GM19035 (cell line): ENCODE measurements at regions not wholly inside any gene's neighbourhood (a gene's known extent, or its start where the extent isn't known, plus 50 kb on each side); places are given as distances from the start of the nearest gene placed in this dataset.

Source experiments
- ATAC-seq: cut with Tn5 transposase; IDR thresholded peaks from one replicate; pipeline ENCODE4 v1.9.1; 2021; ENCODE audit not compliant: unreplicated experiment

DNA sequence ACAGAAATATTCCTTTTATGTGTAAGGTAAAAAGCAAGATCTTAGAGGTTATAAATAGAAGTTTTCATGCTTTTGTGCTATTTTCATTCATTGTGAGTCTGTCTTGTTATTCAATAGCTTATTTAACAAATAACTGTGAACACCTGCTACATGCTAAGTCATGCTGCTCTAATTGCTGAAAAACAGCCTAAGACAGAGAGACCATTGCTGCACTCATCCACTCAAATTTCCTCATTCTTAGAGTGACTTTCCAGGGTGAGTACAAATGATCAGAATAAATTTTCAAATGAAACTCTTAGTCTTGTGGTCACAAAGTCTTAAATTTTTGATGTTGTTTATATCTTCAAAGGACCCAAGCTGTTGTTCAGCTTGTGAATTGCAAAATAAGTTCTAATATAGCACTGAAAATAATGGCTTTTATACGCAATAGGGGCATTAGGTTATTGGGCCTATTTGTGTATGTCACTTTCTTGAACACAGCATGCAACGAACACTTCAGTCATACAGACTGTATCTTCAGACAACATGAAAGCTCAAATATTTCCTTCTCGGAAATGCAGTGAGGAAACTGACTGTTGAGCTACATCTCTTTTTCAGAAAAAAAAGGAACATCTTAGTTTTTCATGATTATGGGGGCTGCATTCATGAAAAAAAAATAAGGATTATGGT lies 247.9 kb upstream of the PCDH15 start:
- ATAC-seq, result no peak

- no peak for ATAC-seq
Measured at GRCh38 chr10:55043540-55043939, 242.5 kb upstream of the PCDH15 start.

GRCh38 chr10:55033061-55033460 lies 232.0 kb upstream of the PCDH15 start:
- no peak for ATAC-seq

DNA sequence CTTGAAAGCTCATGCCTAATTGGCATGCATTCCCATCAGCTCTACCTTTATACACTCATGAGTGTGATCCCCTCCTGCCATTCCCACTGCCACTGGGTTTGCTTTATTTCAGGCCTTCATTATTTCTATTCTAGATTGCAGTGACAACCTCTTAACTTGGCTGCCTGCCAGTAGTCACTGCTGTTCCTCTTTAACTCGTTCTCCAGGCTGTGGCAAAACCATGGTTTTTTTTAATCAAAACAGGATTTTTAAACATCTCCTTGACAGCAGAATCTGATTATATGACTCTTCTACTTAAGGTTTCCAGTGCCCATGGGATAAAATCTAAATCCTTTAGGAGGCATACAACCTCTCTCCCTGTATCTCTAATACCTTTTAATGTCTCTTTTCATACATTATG lies 223.7 kb upstream of the PCDH15 start:
- no peak for ATAC-seq

GRCh38 chr10:55019439-55019838 lies 218.4 kb upstream of the PCDH15 start:
- ATAC-seq, result no peak

- ATAC-seq, result no peak
Measured at GRCh38 chr10:55013318-55013717, 212.3 kb upstream of the PCDH15 start.

DNA sequence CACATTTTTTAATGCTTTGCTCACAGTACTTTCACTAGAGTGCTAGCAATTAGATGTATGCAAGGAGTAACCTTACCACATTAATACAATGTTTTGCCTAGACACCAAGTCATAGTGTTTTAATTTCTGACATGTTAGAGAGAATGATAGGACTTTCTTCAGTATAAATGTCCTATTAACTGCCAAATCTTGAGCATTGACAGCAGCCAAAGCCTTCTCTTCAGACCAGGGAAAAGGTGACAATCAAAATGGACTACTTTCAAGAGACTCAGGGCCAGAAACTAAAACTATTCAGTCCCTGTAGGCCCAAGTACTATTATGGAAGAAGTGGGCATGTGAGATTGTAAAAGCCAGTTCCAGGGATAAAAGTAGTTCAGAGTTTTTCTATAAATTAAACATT lies 201.4 kb upstream of the PCDH15 start:
- no peak for ATAC-seq

- ATAC-seq, result no peak
Measured at GRCh38 chr10:55001422-55001821, 200.4 kb upstream of the PCDH15 start.

DNA sequence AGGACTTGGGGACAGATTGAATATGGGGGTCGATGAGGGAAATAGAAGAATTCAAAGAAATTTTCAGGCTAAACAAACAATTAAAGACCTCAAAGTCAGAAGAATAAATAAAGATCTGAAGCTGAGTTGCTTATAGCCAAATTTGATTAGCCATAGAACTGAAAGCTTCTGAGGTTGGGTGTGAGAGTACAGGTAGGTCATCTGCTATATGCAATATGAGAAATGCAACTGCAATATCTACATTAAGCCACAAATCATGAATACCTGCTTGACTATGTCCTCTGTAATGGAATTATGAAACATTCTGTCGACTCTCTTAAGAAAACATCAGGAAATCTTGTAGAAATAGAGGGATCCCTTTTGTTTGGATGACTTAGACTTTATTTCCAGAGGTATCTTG lies 192.1 kb upstream of the PCDH15 start:
- no peak for ATAC-seq

DNA sequence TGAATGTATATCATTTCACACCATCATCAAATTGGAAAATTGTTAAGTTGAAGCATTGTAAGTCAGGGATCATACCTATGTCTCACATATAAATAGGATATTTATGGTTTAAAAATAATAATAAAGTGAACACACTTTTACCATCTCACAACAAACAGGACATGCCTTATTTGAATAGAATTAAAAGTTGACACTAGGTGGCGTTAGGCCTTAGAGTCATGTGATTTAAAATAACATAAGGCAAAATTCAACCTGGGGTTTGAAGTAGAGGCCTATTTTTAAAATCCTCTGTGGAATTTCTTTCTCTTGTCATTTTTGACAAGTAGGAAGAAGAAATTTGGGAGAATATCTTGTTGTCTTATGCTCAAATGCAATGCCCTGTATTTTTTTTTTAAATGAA lies 184.7 kb upstream of the PCDH15 start:
- no peak for ATAC-seq

DNA sequence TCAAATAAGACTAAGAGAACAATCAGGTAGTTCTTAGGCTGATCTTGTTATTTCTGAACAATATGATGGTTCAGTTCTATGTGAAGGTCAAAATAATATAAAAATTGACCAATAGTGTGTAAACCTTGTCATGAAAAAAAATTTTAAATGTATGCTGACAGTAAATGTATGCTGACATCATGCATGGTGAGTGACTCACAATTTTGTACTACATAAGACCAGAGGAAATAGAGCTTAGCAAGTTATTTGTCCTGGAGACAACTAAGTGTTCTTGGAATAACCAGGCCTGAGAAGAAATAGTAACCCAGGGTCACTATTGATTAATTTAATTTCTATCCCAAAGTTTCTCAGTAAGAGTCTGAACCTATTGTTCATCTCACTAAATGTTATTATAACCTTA lies 182.2 kb upstream of the PCDH15 start:
- ATAC-seq, result no peak

DNA sequence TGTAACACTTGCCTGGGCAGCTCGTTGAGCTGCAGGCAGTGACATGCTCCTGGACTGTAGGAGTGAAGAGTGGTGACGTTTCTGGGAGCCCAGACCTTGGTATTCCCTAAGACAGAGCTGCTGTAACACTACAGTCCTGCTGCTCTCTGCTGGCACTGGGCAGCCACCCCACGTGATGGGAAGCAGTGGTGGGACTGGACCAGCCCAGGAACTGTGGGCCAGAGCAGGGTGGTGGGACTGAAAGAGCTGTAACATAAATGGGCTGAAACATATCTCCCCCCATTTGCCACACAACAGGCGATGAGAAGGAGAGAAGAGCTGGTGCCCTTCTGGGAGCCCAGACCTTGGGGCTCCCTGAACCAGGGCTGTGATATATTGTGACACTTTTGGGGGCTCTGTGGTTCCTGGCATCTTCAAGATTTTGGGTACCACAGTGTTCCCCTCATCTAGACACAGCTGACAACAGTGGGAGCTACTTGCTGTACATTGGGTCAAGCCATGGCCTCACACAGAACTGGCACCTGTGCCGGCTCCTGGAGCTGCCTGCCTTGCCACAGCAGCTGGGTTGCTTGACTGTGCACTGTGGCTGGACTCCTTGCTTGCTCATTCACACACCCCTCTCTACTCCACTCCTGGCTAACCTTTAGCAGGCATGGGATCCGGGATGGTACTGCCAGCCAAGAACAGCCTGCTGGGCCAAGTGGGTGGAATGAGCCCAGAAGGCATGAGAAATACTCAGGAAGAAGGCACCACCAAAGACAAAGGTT lies 161.3 kb upstream of the PCDH15 start:
- no peak for ATAC-seq

- ATAC-seq, result no peak
Measured at GRCh38 chr10:54961040-54961439, 160.0 kb upstream of the PCDH15 start.

GRCh38 chr10:54958844-54959243 lies 157.8 kb upstream of the PCDH15 start:
- no peak for ATAC-seq

GRCh38 chr10:54947605-54948004 lies 146.6 kb upstream of the PCDH15 start:
- ATAC-seq, result no peak

GRCh38 chr10:54940418-54940817 lies 139.4 kb upstream of the PCDH15 start:
- no peak for ATAC-seq

DNA sequence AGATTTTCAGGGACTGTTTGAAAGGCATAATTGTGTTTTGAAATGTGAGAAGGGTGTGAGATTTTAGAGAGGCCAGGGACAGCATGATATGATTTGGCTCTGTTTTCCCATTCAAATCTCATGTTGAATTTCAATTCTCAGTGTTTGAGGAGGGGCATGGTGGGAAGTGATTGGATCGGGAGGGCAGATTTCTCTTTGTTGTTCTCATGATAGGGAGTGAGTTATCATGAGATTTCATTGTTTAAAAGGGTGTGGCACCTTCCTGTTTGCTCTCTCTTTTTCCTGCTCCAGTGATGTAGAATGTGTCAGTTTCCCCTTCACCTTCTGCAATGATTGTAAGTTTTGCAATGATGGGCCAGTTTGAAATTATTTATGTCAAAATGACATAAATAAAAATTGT lies 113.0 kb upstream of the PCDH15 start:
- ATAC-seq, result no peak

DNA sequence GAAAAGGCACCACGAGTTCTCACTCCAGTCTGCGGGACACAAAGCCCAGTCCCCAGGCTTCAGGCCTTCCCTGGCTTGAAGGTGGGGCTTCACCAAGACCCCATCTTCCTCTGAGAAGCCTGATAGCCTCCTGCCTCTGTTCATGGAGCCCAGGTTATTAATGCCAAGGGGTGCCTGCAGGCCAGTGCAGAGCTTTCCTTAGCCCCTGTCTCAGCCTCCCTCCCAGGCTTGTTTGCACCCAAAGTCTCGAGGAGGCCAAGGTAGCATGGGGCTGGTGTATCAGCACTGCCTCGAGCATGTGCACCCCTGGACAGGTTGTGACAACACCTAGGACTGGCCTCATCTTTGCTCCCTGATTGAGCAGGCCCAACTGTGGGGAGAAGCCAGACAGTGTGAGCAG lies 108.1 kb upstream of the PCDH15 start:
- ATAC-seq, result no peak

DNA sequence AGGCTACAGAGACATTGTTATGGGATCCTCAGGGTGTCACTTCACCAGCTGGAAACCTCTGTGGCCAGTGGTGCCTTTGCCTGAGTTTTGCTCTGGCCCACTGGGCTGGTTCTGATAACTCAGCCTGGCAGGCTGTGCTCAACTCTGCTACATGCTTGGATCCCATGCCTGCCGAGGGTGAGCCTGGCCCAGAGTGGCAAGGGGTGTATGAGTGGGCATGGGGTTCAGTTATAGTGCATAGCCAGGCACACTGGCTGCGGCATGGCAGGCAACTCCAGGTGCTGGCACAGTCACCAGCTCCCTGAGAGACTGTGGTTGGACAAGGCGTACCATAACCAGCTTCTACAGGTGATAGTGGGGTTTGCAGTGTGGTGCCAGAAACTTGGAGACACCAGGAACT lies 107.0 kb upstream of the PCDH15 start:
- no peak for ATAC-seq

DNA sequence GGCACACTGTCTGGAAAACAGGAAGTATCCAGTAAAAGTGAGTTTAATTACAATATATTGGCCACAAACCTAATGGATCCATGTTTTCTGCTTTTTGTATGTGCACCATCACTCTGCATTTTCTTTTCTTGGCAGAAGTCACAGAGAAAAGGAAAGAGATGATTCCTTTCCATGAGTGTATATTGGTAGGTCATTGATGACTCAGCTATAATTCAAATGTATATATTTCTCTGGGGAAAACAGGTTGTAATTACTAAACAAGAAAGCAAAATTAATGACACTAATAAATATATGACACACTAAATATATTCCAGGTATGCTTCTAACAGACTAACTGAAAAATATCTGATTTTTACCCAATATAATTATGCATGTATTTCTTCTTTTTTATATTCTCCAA lies 105.9 kb upstream of the PCDH15 start:
- ATAC-seq, result no peak

- no peak for ATAC-seq
Measured at GRCh38 chr10:54905578-54906192, 104.7 kb upstream of the PCDH15 start.

- no peak for ATAC-seq
Measured at GRCh38 chr10:54904833-54905232, 103.8 kb upstream of the PCDH15 start.
